K562 (cell line): ENCODE measurements at regions not wholly inside any gene's neighbourhood (a gene's known extent, or its start where the extent isn't known, plus 50 kb on each side); places are given as distances from the start of the nearest gene placed in this dataset.

Experiments used
- ATAC-seq: fragments of 200-7000 bp; cut with Tn5 transposase; 3 replicates; pipeline ENCODE4 v1.9.1; 2020; ENCODE audit warnings: moderate library complexity
- BruUV-seq: library from RNA; stranded (reverse); fragments of 400-500 nt; replicated peaks from 2 replicates; lab custom pipeline; 2021; lab: Mats Ljungman, UMichigan
- CTCF ChIA-PET: fragments of 300-600 bp; formaldehyde crosslinking; extraction: SDS; loops from one replicate; lab custom pipeline; 2021; ENCODE audit warnings: low intra/inter-chr PET ratio; lab: Yijun Ruan, JAX
- POLR2A ChIA-PET: fragments of 300-600, 350-650 bp; sonication (Branson Sonifier 250); formaldehyde crosslinking; extraction: SDS; loops from one replicate; lab custom pipeline; 2021; ENCODE audit warnings: antibody characterized with exemption, inconsistent platforms; lab: Yijun Ruan, JAX
- DNase-seq, 4 experiments: peaks; one replicate each; pipeline versions ENCODE4 v3.0.0 to v3.0.0-alpha.2; 2011 to 2018; ENCODE audit warnings: low spot score in 3 of 4, mixed read lengths in 3 of 4; ENCODE audit errors: extremely low read depth in 1 of 4
- FAIRE-seq: peaks from 2 replicates; lab custom pipeline; 2011; peaks lifted over from hg19 to GRCh38; lab: Jason Lieb, UNC
- H2AFZ ChIP-seq: 2 replicates; pipeline ENCODE4 v1.6.0; 2011; ENCODE audit warnings: low read depth, low read length, control low read depth, inconsistent platforms
- H3K27ac ChIP-seq: fragments of 200-600 bp; 3 replicates; pipeline ENCODE4 v1.8.0; 2011; ENCODE audit warnings: low read depth, mild to moderate bottlenecking, control low read depth, inconsistent platforms, low read length, moderate library complexity, mixed read lengths; ENCODE audit errors: extremely low read depth
- H3K27me3 ChIP-seq, 2 experiments: fragments of 300-600 bp in 1 of 2; 2 replicates in 1 of 2; 3 replicates in 1 of 2; pipeline versions ENCODE4 v1.6.0 to v1.8.0; 2011; ENCODE audit warnings: inconsistent platforms in 2 of 2, low read length in 2 of 2, mild to moderate bottlenecking in 1 of 2, mixed read lengths in 1 of 2, moderate library complexity in 1 of 2; ENCODE audit not compliant: control insufficient read depth in 2 of 2, insufficient read depth in 2 of 2
- H3K36me3 ChIP-seq: fragments of 300-600 bp; 3 replicates; pipeline ENCODE4 v1.8.0; 2011; ENCODE audit warnings: mild to moderate bottlenecking, low read length, inconsistent platforms; ENCODE audit not compliant: control insufficient read depth, insufficient read depth
- H3K4me1 ChIP-seq, 2 experiments: fragments of 200-600 bp in 1 of 2; replicated peaks in 1 of 2; 2 replicates in 1 of 2; 3 replicates in 1 of 2; pipeline versions ENCODE4 v1.5.1 to v1.8.0; 2011; ENCODE audit warnings: inconsistent platforms in 2 of 2, low read length in 2 of 2, mild to moderate bottlenecking in 1 of 2, mixed read lengths in 1 of 2, moderate library complexity in 1 of 2; ENCODE audit not compliant: control insufficient read depth in 2 of 2, insufficient read depth in 2 of 2
- H3K4me2 ChIP-seq: 2 replicates; pipeline ENCODE4 v1.6.1; 2011; ENCODE audit warnings: low read length, control low read depth, inconsistent platforms, mixed read lengths; ENCODE audit not compliant: insufficient read depth
- H3K4me3 ChIP-seq: fragments of 200-600 bp; sonication (generic), shearing (Covaris generic); 2 replicates; pipeline ENCODE4 v1.5.1; 2016; ENCODE audit warnings: control low read depth, inconsistent platforms
- H3K79me2 ChIP-seq: fragments of 200-600 bp; 3 replicates; pipeline ENCODE4 v1.8.0; 2011; ENCODE audit warnings: low read length, inconsistent platforms; ENCODE audit not compliant: control insufficient read depth, insufficient read depth
- H3K9ac ChIP-seq, 2 experiments: 2 replicates each; pipeline versions ENCODE4 v1.6.0 to v1.6.1; 2011; ENCODE audit warnings: low read depth in 2 of 2, low read length in 2 of 2, control low read depth in 1 of 2, inconsistent platforms in 1 of 2, mild to moderate bottlenecking in 1 of 2, mixed read lengths in 1 of 2; ENCODE audit not compliant: insufficient read depth in 1 of 2
- H3K9me1 ChIP-seq: one replicate; pipeline ENCODE4 v1.6.0; 2011; ENCODE audit warnings: inconsistent platforms, mild to moderate bottlenecking, low read length, moderate library complexity; ENCODE audit not compliant: control insufficient read depth, insufficient read depth
- H3K9me3 ChIP-seq: replicated peaks from 2 replicates; pipeline ENCODE4 v1.5.1; 2011; ENCODE audit warnings: low read depth, low read length, inconsistent platforms; ENCODE audit not compliant: control insufficient read depth, insufficient read depth
- H4K20me1 ChIP-seq: replicated peaks from 2 replicates; pipeline ENCODE4 v1.6.1; 2011; ENCODE audit warnings: low read length, inconsistent platforms, mixed read lengths; ENCODE audit not compliant: control insufficient read depth, insufficient read depth
- BCOR ChIP-seq: fragments of 450-650 bp; IDR thresholded peaks from 2 replicates; pipeline ENCODE4 v1.6.1; 2016
- BRF1 ChIP-seq: IDR thresholded peaks from 3 replicates; pipeline ENCODE4 v1.6.1; 2011; ENCODE audit warnings: borderline replicate concordance, mild to moderate bottlenecking; ENCODE audit not compliant: insufficient read length; ENCODE audit errors: extremely low read depth
- CC2D1A ChIP-seq: fragments of 450-650 bp; IDR thresholded peaks from 2 replicates; pipeline ENCODE4 v1.6.1; 2017; ENCODE audit warnings: mild to moderate bottlenecking
- CXXC5 ChIP-seq: fragments of 250-450 bp; sonication (Bioruptor Pico); IDR thresholded peaks from 2 replicates; pipeline ENCODE4 v1.8.0; 2022; ENCODE audit warnings: inconsistent platforms, mild to moderate bottlenecking, moderate library complexity
- HDAC3 ChIP-seq: fragments of 450-650 bp; IDR thresholded peaks from 2 replicates; pipeline ENCODE4 v1.6.1; 2018; ENCODE audit warnings: borderline replicate concordance, mild to moderate bottlenecking, moderate library complexity; ENCODE audit not compliant: partially characterized antibody
- JUN ChIP-seq, 2 experiments: sonication (generic) in 1 of 2; formaldehyde crosslinking in 1 of 2; IDR thresholded peaks; 2 replicates each; pipeline versions ENCODE4 v1.6.1 to v1.8.0; 2012 to 2022; ENCODE audit warnings: borderline replicate concordance in 2 of 2, mild to moderate bottlenecking in 2 of 2, improper control_type of control experiment in 1 of 2, low read depth in 1 of 2, low read length in 1 of 2, missing genetic modification reagents in 1 of 2
- MTA1 ChIP-seq: fragments of 450-650 bp; IDR thresholded peaks from 2 replicates; pipeline ENCODE4 v1.6.1; 2017; ENCODE audit warnings: borderline replicate concordance
- NFRKB ChIP-seq: fragments of 450-650 bp; IDR thresholded peaks from 2 replicates; pipeline ENCODE4 v1.6.1; 2016; ENCODE audit warnings: low read depth
- NUFIP1 ChIP-seq: fragments of 450-650 bp; IDR thresholded peaks from 2 replicates; pipeline ENCODE4 v1.6.1; 2018; ENCODE audit not compliant: partially characterized antibody
- POLR2AphosphoS2 ChIP-seq: IDR thresholded peaks from 2 replicates; pipeline ENCODE4 v1.6.1; 2012; ENCODE audit warnings: low read length, improper control_type of control experiment
- POLR2G ChIP-seq: fragments of 200-400 bp; formaldehyde crosslinking; IDR thresholded peaks from 2 replicates; pipeline ENCODE4 v1.6.1; 2017; ENCODE audit warnings: low read depth, mild to moderate bottlenecking, antibody characterized with exemption, low read length, moderate library complexity
- XRCC5 ChIP-seq: fragments of 200-400 bp; formaldehyde crosslinking; IDR thresholded peaks from 2 replicates; pipeline ENCODE4 v1.6.1; 2017; ENCODE audit warnings: low read depth, mild to moderate bottlenecking, low read length
- ZNF311 ChIP-seq: fragments of 250-450 bp; sonication (Bioruptor Pico); IDR thresholded peaks from 2 replicates; pipeline ENCODE4 v1.4.0; 2020; ENCODE audit warnings: mild to moderate bottlenecking, moderate library complexity
- ZNF354B ChIP-seq: fragments of 250-450 bp; sonication (Bioruptor Pico); IDR thresholded peaks from 2 replicates; pipeline ENCODE4 v1.4.0; 2020
- ZNF583 ChIP-seq: fragments of 250-450 bp; sonication (Bioruptor Pico); IDR thresholded peaks from 2 replicates; pipeline ENCODE4 v1.4.0; 2020
- WGBS: fragments of 100-300 bp; shearing (Covaris generic); methylation state at CpG from one replicate; pipeline ENCODE4 v1.1.6; 2016; ENCODE audit warnings: low coverage, mixed read lengths; ENCODE audit not compliant: insufficient coverage; ENCODE audit errors: missing lambda C conversion rate; 5-methylcytosine and 5-hydroxymethylcytosine counted together
- in situ Hi-C: fragments of 300-500 bp; cut with MboI; formaldehyde crosslinking; loops from 4 replicates; pipeline ENCODE4 v1.15.0; 2018; ENCODE audit warnings: inconsistent platforms, mixed read lengths
- intact Hi-C: fragments of 100-400 bp; cut with micrococcal nuclease; formaldehyde crosslinking; loops from 2 replicates; pipeline ENCODE4 v1.14.2; 2022
- TF ChIP-seq, protein P1 (sequence below): fragments of 250-450 bp; sonication (Bioruptor Pico); IDR thresholded peaks from 2 replicates; pipeline ENCODE4 v1.8.0; 2022; ENCODE audit warnings: inconsistent platforms

- Histone ChIP-seq H3K79me2 (no peaks in the 10 kb centered on the region), H3K4me3 (no peak overlapping the region), H3K4me1 (no peaks in the 10 kb centered on the region), H3K9ac (no peak overlapping the region), H4K20me1 (no peaks in the 10 kb centered on the region), H3K4me2 (no peak overlapping the region), H3K27me3 (no peaks in the 10 kb centered on the region), H3K27ac (no peak overlapping the region), H3K9me1 (no peaks in the 10 kb centered on the region), H2AFZ (no peak overlapping the region), H3K9me3 (no peaks in the 10 kb centered on the region; the same call in 1 of the 2 replicates), H3K36me3 (no peaks in the 10 kb centered on the region)
- ATAC-seq (no peak), DNase-seq (no peak), FAIRE-seq (no peak)
- intact Hi-C loops, result no loop called here
- in situ Hi-C loops, result no loop called here
- CTCF ChIA-PET, result no interaction called here
- BruUV-seq, result no TSS peak
- TF ChIP-seq HDAC3 (no peak), POLR2AphosphoS2 (no peak), CXXC5 (no peak), NFRKB (no peak), MTA1 (no peak), BRF1 (no peak), ZNF311 (CRISPR knock-in tag) (no peak), XRCC5 (no peak), POLR2G (no peak), JUN (IDR thresholded peaks at IDR 0.05; ENCODE audit: borderline replicate concordance, low read depth, low read length) (no peak), JUN (CRISPR knock-in tag; IDR thresholded peaks at IDR 0.05; ENCODE audit: borderline replicate concordance) (no peak), ZNF354B (CRISPR knock-in tag) (no peak), CC2D1A (no peak), ZNF583 (CRISPR knock-in tag) (no peak), BCOR (no peak), NUFIP1 (no peak)
- TF ChIP-seq, protein P1, sequence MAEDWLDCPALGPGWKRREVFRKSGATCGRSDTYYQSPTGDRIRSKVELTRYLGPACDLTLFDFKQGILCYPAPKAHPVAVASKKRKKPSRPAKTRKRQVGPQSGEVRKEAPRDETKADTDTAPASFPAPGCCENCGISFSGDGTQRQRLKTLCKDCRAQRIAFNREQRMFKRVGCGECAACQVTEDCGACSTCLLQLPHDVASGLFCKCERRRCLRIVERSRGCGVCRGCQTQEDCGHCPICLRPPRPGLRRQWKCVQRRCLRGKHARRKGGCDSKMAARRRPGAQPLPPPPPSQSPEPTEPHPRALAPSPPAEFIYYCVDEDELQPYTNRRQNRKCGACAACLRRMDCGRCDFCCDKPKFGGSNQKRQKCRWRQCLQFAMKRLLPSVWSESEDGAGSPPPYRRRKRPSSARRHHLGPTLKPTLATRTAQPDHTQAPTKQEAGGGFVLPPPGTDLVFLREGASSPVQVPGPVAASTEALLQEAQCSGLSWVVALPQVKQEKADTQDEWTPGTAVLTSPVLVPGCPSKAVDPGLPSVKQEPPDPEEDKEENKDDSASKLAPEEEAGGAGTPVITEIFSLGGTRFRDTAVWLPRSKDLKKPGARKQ, result no peak
- POLR2A ChIA-PET, result no interaction called here
- WGBS, result 13% methylated on average over 1 of the region's 1 CpG
These were observed 1077.3 kb upstream of the PCDH10 start for GRCh38 chr4:132071815-132072214.
